ENCODE measurements at regions not wholly inside any gene's neighbourhood (a gene's known extent, or its start where the extent isn't known, plus 50 kb on each side); places are given as distances from the start of the nearest gene placed in this dataset.

GRCh38 chr9:81072758-81073157, 616.6 kb downstream of the TLE1 start:
- no peaks in the 10 kb centered on the region for H3K27me3 ChIP-seq (ENCODE audit: low read length)
- H3K79me2 ChIP-seq (ENCODE audit: insufficient read depth, low read length), result no peaks in the 10 kb centered on the region
- no peak for TF ChIP-seq CTCF (IDR thresholded peaks at IDR 0.05; ENCODE audit: insufficient read depth, low read length, poor library complexity, severe bottlenecking)
- no peak for TF ChIP-seq EZH2phosphoT487 (conservative IDR thresholded peaks at IDR 0.05; ENCODE audit: low read length)
- H3K4me3 ChIP-seq (ENCODE audit: insufficient read depth, low read length, poor library complexity, severe bottlenecking), result no peak overlapping the region
- no peaks in the 10 kb centered on the region for H3K36me3 ChIP-seq (ENCODE audit: low read length)
- H3K9ac ChIP-seq (ENCODE audit: low read length), result no peak overlapping the region
- H3K9me3 ChIP-seq (ENCODE audit: insufficient read depth, low read length), result no peaks in the 10 kb centered on the region
- no peaks in the 10 kb centered on the region for H3K9me2 ChIP-seq (replicated peaks; ENCODE audit: insufficient read depth, low read length)
- no peak overlapping the region for H3K27ac ChIP-seq (ENCODE audit: low read depth, low read length)
- H2AFZ ChIP-seq (ENCODE audit: low read depth, low read length, severe bottlenecking), result no peak overlapping the region
- no peaks in the 10 kb centered on the region for H4K20me1 ChIP-seq (ENCODE audit: low read depth, low read length)
- no peaks in the 10 kb centered on the region for H3F3A ChIP-seq (ENCODE audit: insufficient read depth)
- H3K4me2 ChIP-seq (ENCODE audit: low read depth, low read length, poor library complexity, severe bottlenecking), result no peak overlapping the region

GRCh38 chr9:81071108-81071507, 618.2 kb downstream of the TLE1 start:
- Histone ChIP-seq H4K20me1 (ENCODE audit: low read depth, low read length) (no peaks in the 10 kb centered on the region), H3F3A (ENCODE audit: insufficient read depth) (no peaks in the 10 kb centered on the region), H3K9ac (ENCODE audit: low read length) (no peak overlapping the region), H3K4me3 (ENCODE audit: insufficient read depth, low read length, poor library complexity, severe bottlenecking) (no peak overlapping the region), H3K9me2 (replicated peaks; ENCODE audit: insufficient read depth, low read length) (no peaks in the 10 kb centered on the region), H3K79me2 (ENCODE audit: insufficient read depth, low read length) (no peaks in the 10 kb centered on the region), H3K27me3 (ENCODE audit: low read length) (no peaks in the 10 kb centered on the region), H2AFZ (ENCODE audit: low read depth, low read length, severe bottlenecking) (no peak overlapping the region), H3K4me2 (ENCODE audit: low read depth, low read length, poor library complexity, severe bottlenecking) (no peak overlapping the region), H3K27ac (ENCODE audit: low read depth, low read length) (no peak overlapping the region), H3K9me3 (ENCODE audit: insufficient read depth, low read length) (no peaks in the 10 kb centered on the region), H3K36me3 (ENCODE audit: low read length) (no peaks in the 10 kb centered on the region)
- TF ChIP-seq EZH2phosphoT487 (conservative IDR thresholded peaks at IDR 0.05; ENCODE audit: low read length) (no peak), CTCF (IDR thresholded peaks at IDR 0.05; ENCODE audit: insufficient read depth, low read length, poor library complexity, severe bottlenecking) (no peak)

- Histone ChIP-seq H4K20me1 (ENCODE audit: low read depth, low read length) (no peaks in the 10 kb centered on the region), H3K36me3 (ENCODE audit: low read length) (no peaks in the 10 kb centered on the region), H3K27ac (ENCODE audit: low read depth, low read length) (no peak overlapping the region), H3K4me2 (ENCODE audit: low read depth, low read length, poor library complexity, severe bottlenecking) (no peak overlapping the region), H3F3A (ENCODE audit: insufficient read depth) (no peaks in the 10 kb centered on the region), H3K4me3 (ENCODE audit: insufficient read depth, low read length, poor library complexity, severe bottlenecking) (no peak overlapping the region), H3K79me2 (ENCODE audit: insufficient read depth, low read length) (no peaks in the 10 kb centered on the region), H3K9me3 (ENCODE audit: insufficient read depth, low read length) (no peaks in the 10 kb centered on the region), H3K27me3 (ENCODE audit: low read length) (no peaks in the 10 kb centered on the region), H2AFZ (ENCODE audit: low read depth, low read length, severe bottlenecking) (no peak overlapping the region), H3K9ac (ENCODE audit: low read length) (no peak overlapping the region), H3K9me2 (replicated peaks; ENCODE audit: insufficient read depth, low read length) (no peaks in the 10 kb centered on the region)
- no peak for TF ChIP-seq EZH2phosphoT487 (conservative IDR thresholded peaks at IDR 0.05; ENCODE audit: low read length)
Measured at GRCh38 chr9:81070689-81071088, 618.7 kb downstream of the TLE1 start.

- no peak overlapping the region for H2AFZ ChIP-seq (ENCODE audit: low read depth, low read length, severe bottlenecking)
- no peak overlapping the region for H3K4me3 ChIP-seq (ENCODE audit: insufficient read depth, low read length, poor library complexity, severe bottlenecking)
- H4K20me1 ChIP-seq (ENCODE audit: low read depth, low read length), result no peaks in the 10 kb centered on the region
- no peak overlapping the region for H3K27ac ChIP-seq (ENCODE audit: low read depth, low read length)
- H3F3A ChIP-seq (ENCODE audit: insufficient read depth), result no peaks in the 10 kb centered on the region
- no peak overlapping the region for H3K4me2 ChIP-seq (ENCODE audit: low read depth, low read length, poor library complexity, severe bottlenecking)
- no peaks in the 10 kb centered on the region for H3K9me2 ChIP-seq (replicated peaks; ENCODE audit: insufficient read depth, low read length)
- TF ChIP-seq EZH2phosphoT487 (conservative IDR thresholded peaks at IDR 0.05; ENCODE audit: low read length), result no peak
- no peaks in the 10 kb centered on the region for H3K36me3 ChIP-seq (ENCODE audit: low read length)
- peaks cover 5% of the 10 kb centered on the region; the same call in 1 of the 2 replicates for H3K9me3 ChIP-seq (ENCODE audit: insufficient read depth, low read length)
- H3K9ac ChIP-seq (ENCODE audit: low read length), result no peak overlapping the region
- no peaks in the 10 kb centered on the region for H3K79me2 ChIP-seq (ENCODE audit: insufficient read depth, low read length)
- H3K27me3 ChIP-seq (ENCODE audit: low read length), result no peaks in the 10 kb centered on the region
Measured at GRCh38 chr9:81069923-81070322, 619.4 kb downstream of the TLE1 start.
